Ishikawa (cell line): ENCODE measurements at regions not wholly inside any gene's neighbourhood (a gene's known extent, or its start where the extent isn't known, plus 50 kb on each side); places are given as distances from the start of the nearest gene placed in this dataset.

ENCODE experiments used
- CEBPB ChIP-seq: IDR thresholded peaks from 2 replicates; pipeline ENCODE4 v1.6.1; 2012
- CREB1 ChIP-seq: IDR thresholded peaks from 2 replicates; pipeline ENCODE4 v1.6.1; 2012; ENCODE audit warnings: low read depth
- EGR1 ChIP-seq: IDR thresholded peaks from 2 replicates; pipeline ENCODE4 v1.6.1; 2012
- EP300 ChIP-seq: IDR thresholded peaks from 2 replicates; pipeline ENCODE4 v1.6.1; 2012; ENCODE audit warnings: borderline replicate concordance
- FOXM1 ChIP-seq: IDR thresholded peaks from 2 replicates; pipeline ENCODE4 v1.6.1; 2012; ENCODE audit warnings: low read depth, borderline replicate concordance
- NFIC ChIP-seq: IDR thresholded peaks from 2 replicates; pipeline ENCODE4 v1.6.1; 2012
- RAD21 ChIP-seq: IDR thresholded peaks from 2 replicates; pipeline ENCODE4 v1.6.1; 2012; ENCODE audit warnings: low read depth
- TAF1 ChIP-seq: IDR thresholded peaks from 2 replicates; pipeline ENCODE4 v1.6.1; 2012; ENCODE audit warnings: low read depth, mild to moderate bottlenecking
- TCF12 ChIP-seq: IDR thresholded peaks from 2 replicates; pipeline ENCODE4 v1.6.1; 2012; ENCODE audit warnings: low read depth
- TEAD4 ChIP-seq: IDR thresholded peaks from 2 replicates; pipeline ENCODE4 v1.6.1; 2012
- YY1 ChIP-seq: IDR thresholded peaks from 2 replicates; pipeline ENCODE4 v1.6.1; 2012; ENCODE audit warnings: low read depth
- ZBTB7A ChIP-seq: IDR thresholded peaks from 2 replicates; pipeline ENCODE4 v1.6.1; 2012; ENCODE audit warnings: low read depth
- TF ChIP-seq, protein P1 (sequence below): IDR thresholded peaks from 2 replicates; pipeline ENCODE4 v1.6.1; 2012
- TF ChIP-seq, protein P2 (sequence below): IDR thresholded peaks from 2 replicates; pipeline ENCODE4 v1.6.1; 2012; ENCODE audit warnings: low read depth, mild to moderate bottlenecking
- TF ChIP-seq, protein P3 (sequence below): IDR thresholded peaks from 2 replicates; pipeline ENCODE4 v1.6.1; 2012

DNA sequence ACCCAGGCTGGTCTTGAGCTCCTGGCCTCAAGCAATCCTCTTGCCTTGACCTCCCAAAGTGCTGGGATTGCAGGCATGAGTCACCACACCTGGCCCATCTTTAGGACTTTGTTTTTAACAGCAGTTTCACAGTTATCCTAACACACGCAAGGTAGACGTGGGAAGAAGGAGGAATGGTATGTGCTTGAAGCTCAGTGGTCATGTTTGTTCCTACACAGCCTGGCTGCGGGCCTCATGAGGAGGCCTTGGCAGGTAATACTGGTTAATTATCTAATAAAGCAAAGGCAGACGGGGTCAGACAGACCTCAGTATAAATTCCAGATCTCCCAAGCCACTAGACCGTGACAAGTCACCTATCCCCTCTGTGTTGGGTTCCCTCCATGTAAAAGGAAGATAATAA, 271.8 kb downstream of the PCNX1 start:
- TF ChIP-seq TEAD4 (no peak), CREB1 (no peak), TCF12 (no peak), TAF1 (no peak), NFIC (no peak), RAD21 (no peak), YY1 (no peak), EGR1 (no peak), ZBTB7A (no peak), CEBPB (no peak), EP300 (no peak), FOXM1 (no peak)
- TF ChIP-seq, protein P1, sequence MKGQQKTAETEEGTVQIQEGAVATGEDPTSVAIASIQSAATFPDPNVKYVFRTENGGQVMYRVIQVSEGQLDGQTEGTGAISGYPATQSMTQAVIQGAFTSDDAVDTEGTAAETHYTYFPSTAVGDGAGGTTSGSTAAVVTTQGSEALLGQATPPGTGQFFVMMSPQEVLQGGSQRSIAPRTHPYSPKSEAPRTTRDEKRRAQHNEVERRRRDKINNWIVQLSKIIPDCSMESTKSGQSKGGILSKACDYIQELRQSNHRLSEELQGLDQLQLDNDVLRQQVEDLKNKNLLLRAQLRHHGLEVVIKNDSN = no peak
- TF ChIP-seq, protein P2, sequence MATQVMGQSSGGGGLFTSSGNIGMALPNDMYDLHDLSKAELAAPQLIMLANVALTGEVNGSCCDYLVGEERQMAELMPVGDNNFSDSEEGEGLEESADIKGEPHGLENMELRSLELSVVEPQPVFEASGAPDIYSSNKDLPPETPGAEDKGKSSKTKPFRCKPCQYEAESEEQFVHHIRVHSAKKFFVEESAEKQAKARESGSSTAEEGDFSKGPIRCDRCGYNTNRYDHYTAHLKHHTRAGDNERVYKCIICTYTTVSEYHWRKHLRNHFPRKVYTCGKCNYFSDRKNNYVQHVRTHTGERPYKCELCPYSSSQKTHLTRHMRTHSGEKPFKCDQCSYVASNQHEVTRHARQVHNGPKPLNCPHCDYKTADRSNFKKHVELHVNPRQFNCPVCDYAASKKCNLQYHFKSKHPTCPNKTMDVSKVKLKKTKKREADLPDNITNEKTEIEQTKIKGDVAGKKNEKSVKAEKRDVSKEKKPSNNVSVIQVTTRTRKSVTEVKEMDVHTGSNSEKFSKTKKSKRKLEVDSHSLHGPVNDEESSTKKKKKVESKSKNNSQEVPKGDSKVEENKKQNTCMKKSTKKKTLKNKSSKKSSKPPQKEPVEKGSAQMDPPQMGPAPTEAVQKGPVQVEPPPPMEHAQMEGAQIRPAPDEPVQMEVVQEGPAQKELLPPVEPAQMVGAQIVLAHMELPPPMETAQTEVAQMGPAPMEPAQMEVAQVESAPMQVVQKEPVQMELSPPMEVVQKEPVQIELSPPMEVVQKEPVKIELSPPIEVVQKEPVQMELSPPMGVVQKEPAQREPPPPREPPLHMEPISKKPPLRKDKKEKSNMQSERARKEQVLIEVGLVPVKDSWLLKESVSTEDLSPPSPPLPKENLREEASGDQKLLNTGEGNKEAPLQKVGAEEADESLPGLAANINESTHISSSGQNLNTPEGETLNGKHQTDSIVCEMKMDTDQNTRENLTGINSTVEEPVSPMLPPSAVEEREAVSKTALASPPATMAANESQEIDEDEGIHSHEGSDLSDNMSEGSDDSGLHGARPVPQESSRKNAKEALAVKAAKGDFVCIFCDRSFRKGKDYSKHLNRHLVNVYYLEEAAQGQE = no peak
- TF ChIP-seq, protein P3, sequence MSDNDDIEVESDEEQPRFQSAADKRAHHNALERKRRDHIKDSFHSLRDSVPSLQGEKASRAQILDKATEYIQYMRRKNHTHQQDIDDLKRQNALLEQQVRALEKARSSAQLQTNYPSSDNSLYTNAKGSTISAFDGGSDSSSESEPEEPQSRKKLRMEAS = no peak

DNA sequence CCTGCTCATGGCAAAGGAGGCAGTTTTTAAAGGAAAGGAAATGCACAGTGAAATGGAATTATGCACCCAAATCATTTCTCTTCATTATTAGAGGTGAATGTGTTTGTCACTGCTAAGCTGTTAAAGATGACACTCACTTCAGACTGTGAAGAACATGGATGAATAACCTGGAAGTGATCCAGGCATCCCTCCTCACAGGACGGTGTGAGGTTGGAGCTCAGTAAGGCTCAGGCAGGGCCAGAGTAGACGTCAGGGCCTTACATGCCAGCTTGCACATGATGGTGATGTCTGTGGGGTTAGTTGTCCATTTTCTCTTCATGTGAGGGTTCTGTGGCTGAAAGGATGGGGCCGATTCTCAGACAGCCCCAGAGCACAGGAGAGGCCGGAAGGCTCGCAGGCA, 273.1 kb downstream of the PCNX1 start:
- TF ChIP-seq YY1 (no peak), TEAD4 (no peak), CEBPB (no peak), RAD21 (no peak), EP300 (no peak)
- TF ChIP-seq, protein P1 = no peak

DNA sequence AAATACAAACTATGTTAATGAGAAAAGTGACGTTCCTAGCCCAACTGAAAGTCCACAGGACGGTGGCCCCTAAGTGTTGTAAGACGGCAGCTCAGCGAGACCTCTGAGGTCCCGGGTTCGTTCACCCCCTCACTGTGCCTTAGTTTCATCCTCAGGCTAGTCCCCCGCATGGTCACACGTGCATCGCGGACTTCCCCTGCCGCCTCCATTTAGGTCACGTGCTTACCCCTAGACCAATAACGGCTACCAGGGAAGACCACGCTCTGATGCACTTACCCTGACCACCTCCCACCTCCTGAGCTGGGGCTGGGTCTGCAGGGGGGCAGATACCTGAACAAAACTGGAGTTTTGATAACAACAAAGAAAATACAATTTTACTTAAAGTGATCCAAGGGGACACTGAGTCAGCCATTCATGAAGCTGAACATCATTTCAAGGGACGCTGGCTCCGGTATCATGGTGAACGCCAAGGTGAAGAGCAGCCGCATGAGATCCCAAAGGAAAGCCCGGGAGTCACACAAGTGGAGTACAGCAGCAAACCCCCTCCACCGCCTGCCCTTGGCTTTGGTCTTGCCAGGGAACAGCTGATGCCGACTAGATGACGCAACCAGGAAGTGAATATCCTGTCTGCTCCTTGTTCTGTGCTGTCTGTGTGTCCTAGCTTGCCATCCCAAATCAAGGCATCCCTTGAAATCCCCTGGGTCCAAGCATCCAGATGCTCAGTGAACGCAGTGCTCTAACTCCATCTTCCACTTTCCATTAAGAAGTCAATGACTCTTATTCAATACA, 274.1 kb downstream of the PCNX1 start:
- no peak for TF ChIP-seq FOXM1
- 0 out of 2 replicates have a peak, but pooled peaks have one; percentile 18 for TF ChIP-seq CEBPB
- no peak for TF ChIP-seq EGR1
- no peak for TF ChIP-seq EP300
- TF ChIP-seq, protein P2 = no peak

DNA sequence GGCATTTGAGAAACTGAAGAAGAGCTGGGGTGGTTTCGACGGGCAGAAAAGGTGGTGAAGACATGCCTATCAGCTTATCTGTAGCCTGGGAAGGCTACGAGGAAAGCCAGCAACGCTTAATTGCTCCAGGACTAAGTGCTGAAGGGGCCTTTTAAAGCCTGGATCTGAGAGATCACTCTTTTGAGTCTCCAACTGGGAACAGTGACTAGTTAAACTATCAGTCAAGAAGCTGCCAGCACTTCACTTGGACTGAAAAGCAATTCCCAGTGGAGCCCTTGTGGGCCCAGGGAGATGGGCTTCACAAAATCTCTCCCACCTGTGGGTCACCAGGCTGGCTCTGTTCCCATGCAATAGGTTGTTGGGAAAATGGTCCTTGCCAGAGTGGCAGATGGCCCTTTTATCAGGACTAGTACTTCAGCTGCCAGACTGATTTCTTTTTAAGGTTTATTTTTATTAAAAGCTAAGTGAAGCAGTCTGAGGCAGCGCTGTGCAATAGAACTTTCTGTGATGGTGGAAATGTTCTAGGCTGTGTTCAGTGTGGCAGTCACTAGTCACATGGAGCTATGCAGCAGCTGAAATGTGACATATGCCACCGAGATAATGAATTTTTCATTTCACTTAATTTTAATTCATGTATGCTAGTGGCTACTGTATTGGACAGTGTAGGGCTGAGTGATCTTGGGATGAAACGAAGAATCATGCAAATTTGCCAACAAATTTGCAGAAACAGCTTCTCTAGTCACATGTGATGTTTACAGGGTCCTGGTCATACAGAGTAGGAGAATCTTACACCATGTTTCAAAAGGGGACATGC, 276.8 kb downstream of the PCNX1 start:
- TF ChIP-seq EGR1 (no peak), CEBPB (no peak), TAF1 (no peak), TCF12 (no peak)
- TF ChIP-seq, protein P2 = no peak
- TF ChIP-seq, protein P3 = no peak

DNA sequence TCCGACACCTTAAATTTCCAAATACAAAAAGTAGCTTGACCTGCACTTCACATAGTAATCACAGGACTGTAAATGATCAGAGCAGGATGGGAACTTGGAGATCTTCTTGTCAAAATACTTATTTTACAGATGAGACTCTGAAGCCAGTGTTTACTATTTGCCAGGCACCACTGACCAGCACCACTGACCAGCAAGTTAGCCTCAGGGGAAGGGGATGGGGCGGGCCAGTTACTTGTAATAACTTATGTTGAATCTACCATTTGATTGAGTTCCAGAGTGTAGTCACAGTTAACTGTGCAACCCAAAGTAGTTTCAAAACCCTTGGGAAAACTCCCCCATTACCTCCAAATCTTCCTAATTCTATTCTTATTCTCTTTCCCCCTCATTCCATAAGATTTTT, 278.4 kb downstream of the PCNX1 start:
- TF ChIP-seq NFIC = no peak
- TF ChIP-seq, protein P3 = no peak
- TF ChIP-seq, protein P2 = no peak
